ENCODE measurements at regions not wholly inside any gene's neighbourhood (a gene's known extent, or its start where the extent isn't known, plus 50 kb on each side); places are given as distances from the start of the nearest gene placed in this dataset.
"Not testable (repeated sequence)": the region's sequence is repeated elsewhere in the genome, so short reads cannot be mapped to it uniquely, and the experiment has no call there.

DNA sequence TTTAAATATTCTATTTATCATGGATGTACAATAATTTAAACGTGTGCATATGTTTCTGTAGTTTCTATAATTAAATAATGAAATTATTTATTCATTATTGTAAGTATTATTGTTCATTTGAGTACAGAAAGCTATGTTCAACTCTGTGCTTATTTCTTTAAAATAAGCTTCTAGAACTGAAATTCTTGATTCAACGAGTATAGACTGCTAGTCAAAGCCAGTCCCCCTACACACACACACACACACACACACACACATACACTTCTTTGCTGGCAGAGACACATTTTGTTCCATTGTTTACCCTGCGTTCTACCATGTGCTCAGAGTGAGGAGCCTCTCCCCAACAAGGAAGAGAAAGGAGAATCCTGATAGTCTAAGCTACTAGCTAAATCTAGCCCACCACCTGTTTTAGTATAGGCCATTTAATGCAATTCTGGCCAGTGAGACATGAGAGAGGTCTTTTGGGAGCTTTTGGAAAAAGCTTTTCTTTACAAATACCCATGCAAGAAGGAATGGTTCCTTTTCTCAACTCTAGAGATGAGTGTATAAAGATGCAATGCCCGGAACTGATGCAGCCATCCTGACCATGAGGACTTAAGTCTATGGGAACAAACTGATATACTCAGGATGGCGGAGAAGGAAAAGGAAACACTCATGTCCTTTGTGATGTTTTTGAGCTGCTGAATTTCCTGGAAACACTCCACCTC is 161.4 kb downstream of the NDUFA12 start:
- Histone ChIP-seq H3K36me3 (ENCODE audit: insufficient read depth, low read length) (no peaks in the 10 kb centered on the region), H3K4me3 (ENCODE audit: low read length in 2 of 2) (no peak overlapping the region), H3K9me3 (ENCODE audit: control insufficient read depth in 1 of 2, low read length in 2 of 2) (no peaks in the 10 kb centered on the region), H3K27me3 (ENCODE audit: insufficient read depth, low read length) (no peaks in the 10 kb centered on the region), H3K27ac (ENCODE audit: low read depth, low read length) (no peak overlapping the region), H3K4me1 (ENCODE audit: insufficient read depth, low read length) (no peaks in the 10 kb centered on the region)
- no peak for DNase-seq
- Mint-ChIP-seq H3K4me1 (no peaks in the 10 kb centered on the region), H3K27me3 (peaks cover 7 to 8% of the 10 kb centered on the region in 2 donors), H3K4me3 (no peak overlapping the region), H3K27ac (no peak overlapping the region), H3K36me3 (no peaks in the 10 kb centered on the region), H3K9me3 (peaks cover 0 to 2% (median 0%) of the 10 kb centered on the region in 8 donors)
- intact Hi-C loops (cut with micrococcal nuclease) = no loop called here
- ChIA-PET POLR2A (ENCODE audit: partially characterized antibody) (no interaction called here), CTCF (ENCODE audit: partially characterized antibody) (no interaction called here)

DNA sequence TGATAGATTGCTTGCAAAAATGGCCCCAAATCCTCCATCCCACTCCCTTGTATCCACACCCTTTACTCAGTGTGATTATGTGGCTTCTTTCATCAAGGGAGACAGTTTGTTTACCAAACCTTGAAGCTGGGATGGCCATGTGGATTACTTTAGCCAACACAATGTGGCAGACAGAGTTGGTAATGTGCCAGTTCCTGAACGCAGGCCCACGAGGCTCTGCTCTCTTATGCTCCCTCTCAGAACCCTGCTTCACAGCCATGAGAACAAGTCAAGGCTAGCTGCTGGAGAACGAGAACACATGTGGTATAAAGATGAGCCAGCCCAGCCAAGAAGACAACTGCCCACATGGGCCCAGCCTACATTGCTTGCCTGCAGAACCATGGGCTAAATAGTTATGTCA is 162.3 kb downstream of the NDUFA12 start:
- Histone ChIP-seq H3K27me3 (ENCODE audit: insufficient read depth, low read length) (no peaks in the 10 kb centered on the region), H3K36me3 (ENCODE audit: insufficient read depth, low read length) (no peaks in the 10 kb centered on the region), H3K27ac (ENCODE audit: low read depth, low read length) (no peak overlapping the region), H3K4me3 (ENCODE audit: low read length in 2 of 2) (no peak overlapping the region), H3K4me1 (ENCODE audit: insufficient read depth, low read length) (no peaks in the 10 kb centered on the region), H3K9me3 (ENCODE audit: control insufficient read depth in 1 of 2, low read length in 2 of 2) (no peaks in the 10 kb centered on the region)
- Mint-ChIP-seq H3K27me3 (peaks cover 4 to 5% of the 10 kb centered on the region in 2 donors), H3K27ac (no peak overlapping the region), H3K4me1 (no peaks in the 10 kb centered on the region), H3K9me3 (peaks cover 0 to 2% (median 0%) of the 10 kb centered on the region in 8 donors), H3K4me3 (no peak overlapping the region), H3K36me3 (no peaks in the 10 kb centered on the region)
- DNase-seq = no peak
- CTCF ChIA-PET (ENCODE audit: partially characterized antibody) = no interaction called here
- intact Hi-C loops (cut with micrococcal nuclease) = no loop called here
- POLR2A ChIA-PET (ENCODE audit: partially characterized antibody) = no interaction called here

DNA sequence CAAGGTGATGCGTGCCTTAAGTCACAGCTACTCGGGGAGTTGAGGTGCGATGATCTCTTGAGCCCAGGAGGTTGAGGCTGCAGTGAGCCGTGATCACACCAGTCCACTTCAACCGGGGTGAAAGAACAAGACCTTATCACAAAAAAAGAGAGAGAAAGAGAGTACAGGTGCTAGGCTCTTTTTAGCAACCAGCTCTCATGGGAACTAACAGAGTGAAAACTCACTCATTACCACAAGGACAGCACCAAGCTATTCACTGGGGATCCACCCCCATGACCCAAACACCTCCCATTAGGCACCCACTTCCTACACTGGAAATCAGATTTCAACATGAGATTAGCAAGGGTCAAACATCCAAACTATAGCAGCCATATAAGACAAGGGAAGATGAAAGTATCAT is 164.2 kb downstream of the NDUFA12 start:
- Mint-ChIP-seq H3K4me3 (no peak overlapping the region), H3K9me3 (peaks cover 0 to 2% (median 0%) of the 10 kb centered on the region in 8 donors), H3K27me3 (no peaks in the 10 kb centered on the region), H3K27ac (no peak overlapping the region), H3K4me1 (no peaks in the 10 kb centered on the region), H3K36me3 (no peaks in the 10 kb centered on the region)
- Histone ChIP-seq H3K36me3 (ENCODE audit: insufficient read depth, low read length) (no peaks in the 10 kb centered on the region), H3K4me3 (ENCODE audit: low read length in 2 of 2) (no peak overlapping the region), H3K27ac (ENCODE audit: low read depth, low read length) (no peak overlapping the region), H3K27me3 (ENCODE audit: insufficient read depth, low read length) (no peaks in the 10 kb centered on the region), H3K9me3 (ENCODE audit: control insufficient read depth in 1 of 2, low read length in 2 of 2) (no peaks in the 10 kb centered on the region), H3K4me1 (ENCODE audit: insufficient read depth, low read length) (no peaks in the 10 kb centered on the region)
- DNase-seq = no peak
- intact Hi-C loops (cut with micrococcal nuclease) = no loop called here
- CTCF ChIA-PET (ENCODE audit: partially characterized antibody) = no interaction called here
- POLR2A ChIA-PET (ENCODE audit: partially characterized antibody) = no interaction called here

DNA sequence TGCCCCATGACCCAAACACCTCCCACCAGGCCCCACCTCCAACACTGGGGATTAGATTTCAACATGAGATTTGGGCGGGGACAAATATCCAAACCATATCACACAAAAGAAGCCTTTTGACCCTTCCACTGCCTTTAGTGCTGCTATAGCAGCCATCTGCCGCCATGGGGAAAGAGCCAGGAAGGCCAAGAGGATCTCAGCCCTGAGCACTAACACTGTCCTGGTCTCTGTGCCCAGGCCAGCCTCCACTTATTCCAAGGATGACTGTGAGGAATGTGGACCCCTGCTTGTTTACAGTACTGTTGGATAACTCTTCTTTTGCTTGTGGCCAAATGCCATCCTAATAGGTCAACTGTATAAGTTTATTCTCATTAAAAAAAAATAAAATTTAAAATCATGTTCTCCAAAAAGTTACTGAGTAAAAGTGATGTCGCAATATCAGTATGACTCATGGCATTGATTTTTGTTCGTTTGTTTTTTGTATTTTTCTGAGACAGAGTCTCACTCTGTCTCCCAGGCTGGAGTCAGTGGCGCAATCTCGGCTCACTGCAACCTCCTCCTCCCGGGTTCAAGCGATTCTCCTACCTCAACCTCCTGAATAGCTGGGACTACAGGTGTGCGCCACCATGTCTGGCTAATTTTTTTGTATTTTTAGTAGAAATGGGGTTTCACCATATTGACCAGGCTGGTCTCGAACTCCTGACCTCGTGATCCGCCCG is 166.4 kb downstream of the NDUFA12 start:
- H3K27me3 Mint-ChIP-seq; DNase-seq; H3K27me3 ChIP-seq (ENCODE audit: insufficient read depth, low read length); intact Hi-C loops (cut with micrococcal nuclease); H3K27ac Mint-ChIP-seq; H3K36me3 ChIP-seq (ENCODE audit: insufficient read depth, low read length); H3K9me3 Mint-ChIP-seq; H3K4me3 ChIP-seq (ENCODE audit: low read length in 2 of 2); H3K4me1 Mint-ChIP-seq; H3K4me3 Mint-ChIP-seq; H3K36me3 Mint-ChIP-seq; POLR2A ChIA-PET (ENCODE audit: partially characterized antibody); H3K4me1 ChIP-seq (ENCODE audit: insufficient read depth, low read length); H3K27ac ChIP-seq (ENCODE audit: low read depth, low read length); H3K9me3 ChIP-seq (ENCODE audit: control insufficient read depth in 1 of 2, low read length in 2 of 2); CTCF ChIA-PET (ENCODE audit: partially characterized antibody): not testable (repeated sequence)

DNA sequence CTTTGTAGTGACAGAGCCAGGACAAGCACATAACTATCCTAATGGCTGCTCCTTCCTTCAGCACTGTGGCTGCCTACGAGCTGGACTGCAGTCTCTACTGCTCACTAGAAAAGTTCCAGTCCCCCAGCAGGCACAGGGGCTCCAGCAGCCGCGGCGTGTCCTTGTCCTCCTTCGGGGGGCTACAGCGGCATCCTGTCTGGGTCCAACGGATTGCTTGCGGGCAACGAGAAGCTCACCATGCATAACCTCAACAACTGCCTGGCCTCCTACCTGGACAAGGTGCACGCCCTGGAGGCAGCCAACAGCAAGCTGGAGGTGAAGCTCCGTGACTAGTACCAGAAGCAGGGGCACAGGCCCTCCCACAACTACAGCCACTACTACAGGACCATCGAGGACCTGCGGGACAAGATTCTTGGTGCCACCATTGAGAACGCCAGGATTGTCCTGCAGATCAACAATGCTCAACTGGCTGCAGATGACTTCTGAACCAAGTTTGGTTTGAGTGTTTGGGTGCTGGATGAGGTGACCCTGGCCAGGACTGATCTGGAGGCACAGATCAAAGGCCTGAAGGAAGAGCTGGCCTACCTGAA is 169.4 kb downstream of the NDUFA12 start:
- POLR2A ChIA-PET (ENCODE audit: partially characterized antibody) = no interaction called here
- no peaks in the 10 kb centered on the region for H3K4me1 ChIP-seq (ENCODE audit: insufficient read depth, low read length)

DNA sequence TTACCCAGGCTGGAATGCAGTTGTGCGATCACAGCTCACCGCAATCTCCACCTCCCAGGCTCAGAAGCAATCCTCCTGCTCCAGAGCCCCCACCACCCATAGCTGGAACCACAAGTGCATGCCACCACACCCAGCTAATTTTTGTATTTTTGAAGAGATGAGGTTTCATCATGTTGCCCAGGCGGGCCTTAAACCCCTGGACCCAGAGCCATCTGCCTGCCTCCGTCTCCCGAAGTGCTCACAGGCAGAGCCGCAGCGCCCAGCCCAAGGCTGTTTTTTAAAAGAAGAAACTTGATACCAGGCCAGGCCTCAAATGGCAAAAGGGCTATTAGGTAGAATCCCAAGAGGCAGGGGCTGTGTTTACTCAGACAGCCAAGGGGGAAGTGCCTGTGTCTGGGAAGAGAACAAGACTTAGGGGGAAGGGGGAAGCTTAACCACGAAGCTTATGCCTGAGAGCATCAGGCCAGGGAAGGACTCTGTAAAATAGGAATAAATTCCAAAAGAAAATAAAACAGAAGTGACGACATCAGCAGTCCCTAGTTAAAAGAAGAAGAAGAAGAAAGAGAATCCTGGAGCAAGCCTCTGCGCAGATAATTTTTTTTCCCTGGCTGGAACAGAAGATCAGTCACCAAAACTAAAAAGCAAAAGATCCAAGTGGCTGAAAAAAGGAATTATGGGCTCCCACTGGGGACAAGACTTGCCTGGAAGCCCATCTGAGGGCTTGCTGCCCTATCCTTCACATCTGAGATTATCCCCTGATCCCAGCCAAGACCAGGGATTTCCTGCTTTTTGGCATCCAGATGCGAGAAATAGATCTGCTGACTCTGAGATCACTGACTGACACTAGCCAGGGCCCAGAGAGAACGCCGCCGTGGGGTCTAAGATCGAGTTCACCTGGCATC is 170.5 kb downstream of the NDUFA12 start:
- intact Hi-C loops (cut with micrococcal nuclease) = no loop called here

More for the DNA sequence above, 169.4 kb downstream of the NDUFA12 start:
- Mint-ChIP-seq H3K27ac (peak overlapping the region in 1 of 7 donors; percentile 15), H3K4me1 (peaks cover 3 to 13% (median 10%) of the 10 kb centered on the region in 4 donors), H3K36me3 (no peaks in the 10 kb centered on the region), H3K4me3 (no peak overlapping the region), H3K9me3 (peaks cover 0 to 2% (median 0%) of the 10 kb centered on the region in 8 donors), H3K27me3 (no peaks in the 10 kb centered on the region)
- no peak overlapping the region for H3K27ac ChIP-seq (ENCODE audit: low read depth, low read length)
- no peaks in the 10 kb centered on the region for H3K36me3 ChIP-seq (ENCODE audit: insufficient read depth, low read length)
- intact Hi-C loops (cut with micrococcal nuclease) = no loop called here
- CTCF ChIA-PET (ENCODE audit: partially characterized antibody) = no interaction called here
- H3K9me3 ChIP-seq (ENCODE audit: control insufficient read depth in 1 of 2, low read length in 2 of 2) = no peaks in the 10 kb centered on the region
- no peaks in the 10 kb centered on the region for H3K27me3 ChIP-seq (ENCODE audit: insufficient read depth, low read length)
- DNase-seq = no peak
- no peak overlapping the region for H3K4me3 ChIP-seq (ENCODE audit: low read length in 2 of 2)

DNA sequence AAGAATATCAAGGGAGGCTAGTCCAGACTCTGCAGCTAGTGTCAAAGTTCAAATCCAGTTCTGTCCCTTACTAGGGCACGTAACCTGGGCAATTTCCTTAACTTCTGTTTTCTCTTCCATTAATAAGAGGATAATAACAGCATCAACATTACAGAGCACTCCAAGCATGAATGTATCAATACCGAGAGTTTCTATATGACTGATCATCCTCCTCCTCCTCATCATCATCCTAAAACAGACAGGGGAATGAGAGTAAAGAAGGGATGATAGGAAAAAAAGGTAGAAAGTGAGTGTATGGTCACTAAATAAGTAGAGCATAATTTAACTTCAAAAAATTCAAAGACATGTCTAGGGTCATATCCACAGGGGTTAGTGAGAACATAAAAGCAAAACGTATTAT is 171.4 kb downstream of the NDUFA12 start:
- CTCF ChIA-PET (ENCODE audit: partially characterized antibody) = no interaction called here
- Histone ChIP-seq H3K4me1 (ENCODE audit: insufficient read depth, low read length) (no peaks in the 10 kb centered on the region), H3K27me3 (ENCODE audit: insufficient read depth, low read length) (no peaks in the 10 kb centered on the region), H3K36me3 (ENCODE audit: insufficient read depth, low read length) (no peaks in the 10 kb centered on the region), H3K27ac (ENCODE audit: low read depth, low read length) (no peak overlapping the region), H3K9me3 (ENCODE audit: control insufficient read depth in 1 of 2, low read length in 2 of 2) (no peaks in the 10 kb centered on the region), H3K4me3 (ENCODE audit: low read length in 2 of 2) (no peak overlapping the region)
- H3K4me1 Mint-ChIP-seq = peaks cover 3 to 13% (median 10%) of the 10 kb centered on the region in 4 donors
- H3K9me3 Mint-ChIP-seq = peaks cover 0 to 5% (median 0%) of the 10 kb centered on the region in 8 donors
- intact Hi-C loops (cut with micrococcal nuclease) = no loop called here
- H3K27me3 Mint-ChIP-seq = no peaks in the 10 kb centered on the region
- no peak overlapping the region for H3K27ac Mint-ChIP-seq
- no peak overlapping the region for H3K4me3 Mint-ChIP-seq
- no peaks in the 10 kb centered on the region for H3K36me3 Mint-ChIP-seq
- POLR2A ChIA-PET (ENCODE audit: partially characterized antibody) = no interaction called here
- no peak for DNase-seq

More for the DNA sequence above, 170.5 kb downstream of the NDUFA12 start:
- no peaks in the 10 kb centered on the region for H3K4me1 ChIP-seq (ENCODE audit: insufficient read depth, low read length)
- Mint-ChIP-seq H3K27ac (no peak overlapping the region), H3K27me3 (no peaks in the 10 kb centered on the region), H3K4me1 (peaks cover 3 to 13% (median 10%) of the 10 kb centered on the region in 4 donors), H3K9me3 (peaks cover 0 to 4% (median 0%) of the 10 kb centered on the region in 8 donors), H3K36me3 (no peaks in the 10 kb centered on the region), H3K4me3 (peak overlapping the region in 1 of 8 donors; percentile 38)
- H3K27me3 ChIP-seq (ENCODE audit: insufficient read depth, low read length) = no peaks in the 10 kb centered on the region
- POLR2A ChIA-PET (ENCODE audit: partially characterized antibody) = no interaction called here
- no peak overlapping the region for H3K4me3 ChIP-seq (ENCODE audit: low read length in 2 of 2)
- H3K9me3 ChIP-seq (ENCODE audit: control insufficient read depth in 1 of 2, low read length in 2 of 2) = no peaks in the 10 kb centered on the region
- H3K27ac ChIP-seq (ENCODE audit: low read depth, low read length) = no peak overlapping the region
- H3K36me3 ChIP-seq (ENCODE audit: insufficient read depth, low read length) = no peaks in the 10 kb centered on the region
- CTCF ChIA-PET (ENCODE audit: partially characterized antibody) = no interaction called here
- DNase-seq = no peak
